ENCODE measurements at regions not wholly inside any gene's neighbourhood (a gene's known extent, or its start where the extent isn't known, plus 50 kb on each side); places are given as distances from the start of the nearest gene placed in this dataset.
"Not testable (repeated sequence)": the region's sequence is repeated elsewhere in the genome, so short reads cannot be mapped to it uniquely, and the experiment has no call there.

GRCh38 chr10:23630376-23630775 lies 191.5 kb downstream of the OTUD1 start:
- no peak for DNase-seq (ENCODE audit: low read depth in 3 of 3, low spot score in 2 of 3)

- no peak for DNase-seq (ENCODE audit: low read depth in 3 of 3, low spot score in 2 of 3)
Measured at GRCh38 chr10:23630885-23631284, 192.0 kb downstream of the OTUD1 start.

- DNase-seq (ENCODE audit: low read depth in 3 of 3, low spot score in 2 of 3), result no peak
Measured at GRCh38 chr10:23643111-23643780, 204.4 kb downstream of the OTUD1 start.

GRCh38 chr10:23648618-23649017 lies 209.7 kb downstream of the OTUD1 start:
- no peak for DNase-seq (ENCODE audit: low read depth in 3 of 3, low spot score in 2 of 3)

GRCh38 chr10:23656735-23657134 lies 217.9 kb downstream of the OTUD1 start:
- DNase-seq (ENCODE audit: low read depth in 3 of 3, low spot score in 2 of 3), result no peak

- no peak for DNase-seq (ENCODE audit: low read depth in 3 of 3, low spot score in 2 of 3)
Measured at GRCh38 chr10:23657677-23658076, 218.8 kb downstream of the OTUD1 start.

- DNase-seq (ENCODE audit: low read depth in 3 of 3, low spot score in 2 of 3), result not testable (repeated sequence)
Measured at GRCh38 chr10:23671866-23672265, 233.0 kb downstream of the OTUD1 start.

GRCh38 chr10:23675585-23675984 lies 236.7 kb downstream of the OTUD1 start:
- no peak for DNase-seq (ENCODE audit: low read depth in 3 of 3, low spot score in 2 of 3)

GRCh38 chr10:23676296-23676695 lies 237.4 kb downstream of the OTUD1 start:
- no peak for DNase-seq (ENCODE audit: low read depth in 3 of 3, low spot score in 2 of 3)

GRCh38 chr10:23686722-23687121 lies 247.8 kb downstream of the OTUD1 start:
- DNase-seq (ENCODE audit: low read depth in 3 of 3, low spot score in 2 of 3), result no peak

- no peak for DNase-seq (ENCODE audit: low read depth in 3 of 3, low spot score in 2 of 3)
Measured at GRCh38 chr10:23692736-23693135, 253.9 kb downstream of the OTUD1 start.

- no peak for DNase-seq (ENCODE audit: low read depth in 3 of 3, low spot score in 2 of 3)
Measured at GRCh38 chr10:23693501-23693901, 254.6 kb downstream of the OTUD1 start.

- DNase-seq (ENCODE audit: low read depth in 3 of 3, low spot score in 2 of 3), result no peak
Measured at GRCh38 chr10:23693925-23694324, 255.1 kb downstream of the OTUD1 start.

GRCh38 chr10:23694446-23694920 lies 255.6 kb downstream of the OTUD1 start:
- DNase-seq (ENCODE audit: low read depth in 3 of 3, low spot score in 2 of 3), result peak; percentile 61 to 65 (median 64)

- peak in 1 of 3 donors; percentile 51 for DNase-seq (ENCODE audit: low read depth in 3 of 3, low spot score in 2 of 3)
Measured at GRCh38 chr10:23694921-23695824, 256.3 kb downstream of the OTUD1 start.

GRCh38 chr10:23695825-23696420 lies 257.0 kb downstream of the OTUD1 start:
- no peak for DNase-seq (ENCODE audit: low read depth in 3 of 3, low spot score in 2 of 3)

GRCh38 chr10:23696476-23696875 lies 257.6 kb downstream of the OTUD1 start:
- no peak for DNase-seq (ENCODE audit: low read depth in 3 of 3, low spot score in 2 of 3)

GRCh38 chr10:23702977-23703414 lies 264.1 kb downstream of the OTUD1 start:
- peak in 2 of 3 donors; percentile 52 to 57 for DNase-seq (ENCODE audit: low read depth in 3 of 3, low spot score in 2 of 3)

GRCh38 chr10:23715363-23715762 lies 276.5 kb downstream of the OTUD1 start:
- no peak for DNase-seq (ENCODE audit: low read depth in 3 of 3, low spot score in 2 of 3)

GRCh38 chr10:23717913-23718312 lies 279.0 kb downstream of the OTUD1 start:
- DNase-seq (ENCODE audit: low read depth in 3 of 3, low spot score in 2 of 3), result no peak

GRCh38 chr10:23718946-23719345 lies 280.1 kb downstream of the OTUD1 start:
- no peak for DNase-seq (ENCODE audit: low read depth in 3 of 3, low spot score in 2 of 3)
